Activated B cell treated with CpG ODN at 0.5 μM for 24 hours (primary cell): ENCODE measurements at regions not wholly inside any gene's neighbourhood (a gene's known extent, or its start where the extent isn't known, plus 50 kb on each side); places are given as distances from the start of the nearest gene placed in this dataset.

Experiments used
- ATAC-seq: fragments of 200-7000 bp; cut with Tn5 transposase; one replicate; pipeline ENCODE4 v1.10.0; 2021; ENCODE audit warnings: low read depth, mild to moderate bottlenecking, moderate library complexity
- CTCF ChIA-PET: fragments of 350-600 bp; sonication (Branson Sonifier 250); formaldehyde crosslinking; loops from one replicate; lab custom pipeline; 2021; ENCODE audit warnings: antibody characterized with exemption; lab: Charles Lee
- POLR2A ChIA-PET: fragments of 350-600 bp; sonication (Branson Sonifier 250); formaldehyde crosslinking; loops from one replicate; lab custom pipeline; 2021; ENCODE audit warnings: antibody characterized with exemption; lab: Charles Lee
- DNase-seq: peaks from one replicate; pipeline ENCODE4 v3.0.0; 2022
- H3K27ac Mint-ChIP-seq: one replicate; pipeline ENCODE4 v1.8.0; 2020; ENCODE audit warnings: mixed read lengths
- H3K27me3 Mint-ChIP-seq: one replicate; pipeline ENCODE4 v1.8.0; 2021; ENCODE audit warnings: mixed read lengths
- H3K36me3 Mint-ChIP-seq: one replicate; pipeline ENCODE4 v1.8.0; 2021; ENCODE audit warnings: low read depth, mixed read lengths
- H3K4me1 Mint-ChIP-seq: one replicate; pipeline ENCODE4 v1.8.0; 2021; ENCODE audit warnings: mixed read lengths
- H3K4me3 Mint-ChIP-seq: one replicate; pipeline ENCODE4 v1.8.0; 2020; ENCODE audit warnings: mild to moderate bottlenecking, mixed read lengths
- H3K9me3 Mint-ChIP-seq: one replicate; pipeline ENCODE4 v1.8.0; 2020; ENCODE audit warnings: mixed read lengths
- CTCF ChIP-seq: fragments of 200-600 bp; IDR thresholded peaks from one replicate; pipeline ENCODE4 v1.8.0; 2022; ENCODE audit warnings: antibody characterized with exemption, mild to moderate bottlenecking
- intact Hi-C: fragments of 100-400 bp; cut with micrococcal nuclease; formaldehyde crosslinking; loops from one replicate; pipeline ENCODE4 v1.15.1; 2024

GRCh38 chr18:78087338-78087737 lies 837.7 kb downstream of the GALR1 start:
- Mint-ChIP-seq H3K27me3 (no peaks in the 10 kb centered on the region), H3K27ac (no peak overlapping the region), H3K9me3 (no peaks in the 10 kb centered on the region), H3K4me1 (no peaks in the 10 kb centered on the region), H3K36me3 (no peaks in the 10 kb centered on the region), H3K4me3 (no peak overlapping the region)
- POLR2A ChIA-PET = no interaction called here
- CTCF ChIA-PET = no interaction called here
- intact Hi-C loops = no loop called here
- DNase-seq (no peak), ATAC-seq (no peak)
- no peak for TF ChIP-seq CTCF

DNA sequence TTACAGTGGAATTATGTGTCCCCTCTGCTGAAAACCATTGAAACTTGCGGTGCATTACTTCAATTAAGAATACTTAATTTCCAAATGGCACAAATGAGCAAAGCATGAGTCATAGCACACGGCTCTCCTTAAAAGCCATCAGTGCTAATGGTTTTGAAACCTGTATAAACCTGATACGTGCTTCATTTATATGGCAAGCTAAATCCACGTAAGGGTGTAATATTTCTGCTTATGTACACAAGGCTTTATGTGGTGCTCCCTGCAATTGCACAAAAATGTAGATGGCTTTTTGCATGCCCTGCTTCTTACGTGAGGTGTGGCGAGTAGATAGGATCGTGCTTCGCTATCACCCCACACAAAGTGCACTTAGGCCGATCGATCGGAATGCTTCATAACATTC lies 840.9 kb downstream of the GALR1 start:
- no peak for TF ChIP-seq CTCF
- Mint-ChIP-seq H3K4me3 (no peak overlapping the region), H3K9me3 (no peaks in the 10 kb centered on the region), H3K27me3 (no peaks in the 10 kb centered on the region), H3K4me1 (no peaks in the 10 kb centered on the region), H3K27ac (no peak overlapping the region), H3K36me3 (no peaks in the 10 kb centered on the region)
- DNase-seq (no peak), ATAC-seq (no peak)
- intact Hi-C loops = no loop called here
- CTCF ChIA-PET = no interaction called here
- POLR2A ChIA-PET = no interaction called here

DNA sequence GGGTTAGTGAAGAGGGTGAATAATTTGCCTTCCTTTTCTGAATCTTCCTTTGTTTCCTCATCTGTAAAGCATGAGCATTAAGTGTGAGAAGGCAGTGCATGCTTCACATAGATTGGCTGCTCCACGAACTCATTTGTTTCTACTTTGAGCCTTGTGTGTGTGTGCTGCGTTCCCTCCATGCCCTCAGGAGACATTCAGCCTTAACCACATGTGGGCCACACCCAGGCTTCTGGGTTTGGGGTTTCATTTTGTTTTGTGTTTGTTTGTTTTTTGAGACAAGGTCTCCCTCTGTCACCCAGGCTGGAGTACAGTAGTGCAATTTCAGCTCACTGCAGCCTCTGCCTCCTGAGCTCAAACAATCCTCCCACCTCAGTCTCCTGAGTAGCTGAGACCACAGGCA lies 843.3 kb downstream of the GALR1 start:
- intact Hi-C loops = no loop called here
- Mint-ChIP-seq H3K9me3 (no peaks in the 10 kb centered on the region), H3K27ac (no peak overlapping the region), H3K36me3 (no peaks in the 10 kb centered on the region), H3K27me3 (no peaks in the 10 kb centered on the region), H3K4me3 (no peak overlapping the region), H3K4me1 (no peaks in the 10 kb centered on the region)
- CTCF ChIA-PET = no interaction called here
- POLR2A ChIA-PET = no interaction called here
- no peak for DNase-seq
- no peak for ATAC-seq
- TF ChIP-seq CTCF = no peak

DNA sequence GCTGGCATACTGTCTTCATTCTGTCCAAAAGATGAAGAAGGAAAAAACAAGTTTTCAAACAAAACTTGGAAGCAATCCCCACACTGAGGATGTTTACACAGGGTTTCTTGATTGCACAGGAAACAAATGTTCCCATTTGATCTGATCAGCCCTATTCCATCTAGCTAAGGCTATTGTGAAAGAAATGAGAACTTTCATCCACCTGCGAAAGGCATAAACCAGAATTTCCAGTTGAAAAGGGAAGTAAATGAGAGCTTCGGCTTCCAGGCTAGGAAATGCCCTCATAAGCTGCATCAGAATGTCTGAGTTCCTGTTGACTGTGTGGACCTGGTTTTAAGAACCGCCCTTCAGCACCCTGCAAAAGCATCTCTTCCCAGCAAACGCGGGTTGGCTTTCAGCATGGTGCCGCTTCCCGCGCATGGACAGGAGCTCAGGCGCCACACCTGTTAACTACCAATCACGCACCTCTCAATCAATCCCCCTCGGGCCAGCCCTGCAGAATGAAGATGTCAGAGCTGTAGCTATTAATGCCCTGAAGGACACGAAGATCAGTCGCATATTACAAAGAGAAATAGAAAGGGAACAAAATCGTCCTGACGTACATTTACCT lies 850.4 kb downstream of the GALR1 start:
- intact Hi-C loops = no loop called here

DNA sequence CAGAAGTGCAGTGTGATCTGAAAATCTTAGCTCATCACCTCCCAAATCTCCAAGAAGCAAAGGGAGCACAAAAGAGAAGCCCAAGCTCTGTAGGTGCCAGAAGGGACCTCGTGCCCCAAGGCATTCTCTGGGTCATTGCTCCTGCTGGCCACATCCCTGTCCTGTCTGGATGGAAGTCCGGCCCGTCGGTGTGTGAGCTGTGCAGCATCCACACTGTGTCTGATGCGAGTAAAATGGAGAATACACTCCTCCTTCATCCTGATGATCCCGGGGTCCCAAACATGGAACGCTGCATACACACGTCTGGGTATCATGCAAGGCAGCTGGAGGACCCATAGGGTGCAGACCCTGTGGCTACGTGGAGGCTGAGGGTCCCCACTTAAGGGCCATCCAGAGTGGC lies 851.4 kb downstream of the GALR1 start:
- ATAC-seq = no peak
- TF ChIP-seq CTCF = no peak
- ChIA-PET POLR2A (no interaction called here), CTCF (no interaction called here)
- no peak overlapping the region for H3K4me3 Mint-ChIP-seq
- H3K9me3 Mint-ChIP-seq = no peaks in the 10 kb centered on the region
- no peaks in the 10 kb centered on the region for H3K36me3 Mint-ChIP-seq
- H3K27ac Mint-ChIP-seq = no peak overlapping the region
- DNase-seq = no peak
- H3K4me1 Mint-ChIP-seq = no peaks in the 10 kb centered on the region
- H3K27me3 Mint-ChIP-seq = no peaks in the 10 kb centered on the region
- intact Hi-C loops = no loop called here

More for the DNA sequence above, 850.4 kb downstream of the GALR1 start:
- Mint-ChIP-seq H3K4me1 (no peaks in the 10 kb centered on the region), H3K27me3 (no peaks in the 10 kb centered on the region), H3K27ac (no peak overlapping the region), H3K9me3 (no peaks in the 10 kb centered on the region), H3K36me3 (no peaks in the 10 kb centered on the region), H3K4me3 (no peak overlapping the region)
- ChIA-PET CTCF (no interaction called here), POLR2A (no interaction called here)
- DNase-seq = no peak
- TF ChIP-seq CTCF = no peak
- ATAC-seq = no peak
